IMR-90 (cell line): ENCODE measurements at regions not wholly inside any gene's neighbourhood (a gene's known extent, or its start where the extent isn't known, plus 50 kb on each side); places are given as distances from the start of the nearest gene placed in this dataset.

Source experiments
- ATAC-seq: fragments of 200-7000 bp; cut with Tn5 transposase; 2 replicates; pipeline ENCODE4 v1.9.1; 2020; ENCODE audit warnings: low read depth, mild to moderate bottlenecking, moderate library complexity
- BruUV-seq: library from RNA; stranded (reverse); fragments of 400-500 nt; replicated peaks from 2 replicates; lab custom pipeline; 2021; lab: Mats Ljungman, UMichigan
- CTCF ChIA-PET: fragments of 300-600 bp; formaldehyde crosslinking; extraction: SDS; loops from one replicate; lab custom pipeline; 2021; ENCODE audit warnings: antibody characterized with exemption; lab: Yijun Ruan, JAX
- POLR2A ChIA-PET: fragments of 300-600 bp; sonication (Branson Sonifier 250); formaldehyde crosslinking; loops from one replicate; lab custom pipeline; 2022; ENCODE audit warnings: antibody characterized with exemption; ENCODE audit not compliant: unreplicated experiment; lab: Charles Lee
- DNase-seq: peaks from one replicate; pipeline ENCODE4 v3.0.0; 2013
- H2AFZ ChIP-seq: replicated peaks from 2 replicates; pipeline ENCODE3; 2013; ENCODE audit warnings: low read length, mild to moderate bottlenecking; ENCODE audit not compliant: poor library complexity
- H2AK5ac ChIP-seq: 2 replicates; pipeline ENCODE4 v1.6.1; 2013; ENCODE audit warnings: low read depth, low read length, inconsistent platforms
- H2AK9ac ChIP-seq: replicated peaks from 2 replicates; pipeline ENCODE3; 2013; ENCODE audit warnings: mild to moderate bottlenecking, low read depth, low read length, moderate library complexity; ENCODE audit not compliant: poor library complexity
- H2BK120ac ChIP-seq: 2 replicates; pipeline ENCODE4 v1.6.1; 2013; ENCODE audit warnings: low read depth, low read length, inconsistent platforms
- H2BK15ac ChIP-seq: 3 replicates; pipeline ENCODE4 v1.6.1; 2013; ENCODE audit warnings: low read depth, low read length, inconsistent platforms
- H2BK20ac ChIP-seq: 2 replicates; pipeline ENCODE4 v1.6.1; 2013; ENCODE audit warnings: low read depth, mild to moderate bottlenecking, inconsistent platforms, low read length, moderate library complexity
- H2BK5ac ChIP-seq: 2 replicates; pipeline ENCODE4 v1.6.1; 2013; ENCODE audit warnings: mild to moderate bottlenecking, low read depth, low read length, inconsistent platforms; ENCODE audit not compliant: poor library complexity, severe bottlenecking
- H3K14ac ChIP-seq: replicated peaks from 2 replicates; pipeline ENCODE4 v1.6.1; 2013; ENCODE audit warnings: low read depth, low read length, inconsistent platforms
- H3K18ac ChIP-seq: 2 replicates; pipeline ENCODE4 v1.6.1; 2013; ENCODE audit warnings: low read depth, low read length, control low read depth
- H3K23ac ChIP-seq: 2 replicates; pipeline ENCODE4 v1.6.1; 2013; ENCODE audit warnings: low read depth, low read length, inconsistent platforms
- H3K27ac ChIP-seq: 2 replicates; pipeline ENCODE4 v1.5.1; 2013; ENCODE audit warnings: mild to moderate bottlenecking, control low read depth, low read length; ENCODE audit not compliant: insufficient read depth
- H3K27me3 ChIP-seq: 2 replicates; pipeline ENCODE4 v1.6.1; 2013; ENCODE audit warnings: low read length; ENCODE audit not compliant: control insufficient read depth, insufficient read depth
- H3K36me3 ChIP-seq: 2 replicates; pipeline ENCODE4 v1.6.1; 2013; ENCODE audit warnings: low read length, mixed read lengths; ENCODE audit not compliant: control insufficient read depth, insufficient read depth
- H3K4ac ChIP-seq: 2 replicates; pipeline ENCODE4 v1.6.1; 2013; ENCODE audit warnings: low read depth, low read length, inconsistent platforms
- H3K4me1 ChIP-seq: 2 replicates; pipeline ENCODE4 v1.6.1; 2013; ENCODE audit warnings: low read length, mixed read lengths; ENCODE audit not compliant: control insufficient read depth, insufficient read depth
- H3K4me2 ChIP-seq: 2 replicates; pipeline ENCODE4 v1.6.1; 2013; ENCODE audit warnings: low read depth, mild to moderate bottlenecking, control low read depth, low read length, moderate library complexity
- H3K4me3 ChIP-seq: 2 replicates; pipeline ENCODE4 v1.5.1; 2013; ENCODE audit warnings: low read depth, mild to moderate bottlenecking, control low read depth, low read length, moderate library complexity; ENCODE audit not compliant: insufficient read depth
- H3K56ac ChIP-seq: 2 replicates; pipeline ENCODE4 v1.6.1; 2013; ENCODE audit warnings: low read length, inconsistent platforms; ENCODE audit not compliant: insufficient read depth; ENCODE audit errors: extremely low read depth
- H3K79me1 ChIP-seq, 2 experiments: 2 replicates each; pipeline ENCODE4 v1.6.1; 2013; ENCODE audit warnings: low read length in 2 of 2, inconsistent platforms in 1 of 2, low read depth in 1 of 2
- H3K9ac ChIP-seq: 2 replicates; pipeline ENCODE4 v1.6.1; 2013; ENCODE audit warnings: low read depth, low read length, control low read depth
- H3K9me1 ChIP-seq: 2 replicates; pipeline ENCODE4 v1.6.1; 2013; ENCODE audit warnings: low read length, inconsistent platforms; ENCODE audit not compliant: insufficient read depth
- H3K9me3 ChIP-seq: 2 replicates; pipeline ENCODE4 v1.6.1; 2013; ENCODE audit warnings: low read length; ENCODE audit not compliant: control insufficient read depth, insufficient read depth
- H4K20me1 ChIP-seq: 2 replicates; pipeline ENCODE4 v1.6.1; 2013; ENCODE audit warnings: low read length, inconsistent platforms; ENCODE audit not compliant: insufficient read depth
- H4K5ac ChIP-seq: 2 replicates; pipeline ENCODE4 v1.6.1; 2013; ENCODE audit warnings: mild to moderate bottlenecking, low read depth, low read length, control low read depth
- H4K8ac ChIP-seq, 2 experiments: 2 replicates each; pipeline ENCODE4 v1.6.1; 2013; ENCODE audit warnings: low read depth in 2 of 2, low read length in 2 of 2, control low read depth in 1 of 2, inconsistent platforms in 1 of 2
- H4K91ac ChIP-seq: 2 replicates; pipeline ENCODE4 v1.6.1; 2013; ENCODE audit warnings: low read depth, low read length, inconsistent platforms; ENCODE audit not compliant: insufficient read depth
- RCOR1 ChIP-seq: IDR thresholded peaks from 2 replicates; pipeline ENCODE4 v1.6.1; 2012; ENCODE audit warnings: mild to moderate bottlenecking, low read length, improper control_type of control experiment; ENCODE audit not compliant: insufficient replicate concordance
- WGBS, 2 experiments: methylation state at CpG; one replicate each; pipeline versions ENCODE4 v1.1.5 to v1.1.7; 2013; ENCODE audit warnings: missing lambda C conversion rate in 2 of 2; ENCODE audit not compliant: insufficient read length in 1 of 2; ENCODE audit errors: extremely low coverage in 2 of 2; 5-methylcytosine and 5-hydroxymethylcytosine counted together
- dilution Hi-C: fragments of 300-500 bp; cut with HindIII; formaldehyde crosslinking; loops from one replicate; pipeline ENCODE4 v1.14.3; 2018; ENCODE audit warnings: low sequenced_read_pairs; ENCODE audit not compliant: unreplicated experiment
- in situ Hi-C: fragments of 300-500 bp; cut with MboI; formaldehyde crosslinking; loops from 3 replicates; pipeline ENCODE4 v1.14.3; 2019; ENCODE audit warnings: low sequenced_read_pairs, inconsistent platforms, mixed read lengths
- intact Hi-C: fragments of 100-400 bp; cut with micrococcal nuclease; formaldehyde crosslinking; loops from 2 replicates; pipeline ENCODE4 v1.10.0; 2022

DNA sequence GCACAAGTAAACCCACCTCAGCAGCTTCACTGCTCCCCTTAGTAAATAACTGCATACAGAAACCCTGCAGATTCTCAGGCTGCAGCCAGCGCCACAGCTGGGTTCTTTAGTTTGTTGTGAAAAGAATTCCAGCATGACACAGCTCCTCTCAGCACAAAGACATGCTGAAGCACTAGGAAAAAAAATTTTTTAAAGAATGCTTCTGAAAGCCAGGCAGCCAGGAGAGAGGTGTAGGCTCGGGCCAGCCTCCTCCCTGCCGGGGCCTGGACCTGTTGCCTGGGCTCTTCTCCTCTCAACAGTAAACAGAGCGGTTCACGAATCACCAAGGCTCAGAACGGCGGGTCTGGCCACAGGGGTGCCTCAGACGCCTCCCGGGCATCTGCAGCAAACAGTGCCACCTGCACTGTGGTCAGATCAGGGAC is 95.7 kb upstream of the POU3F3 start:
- H3K36me3 ChIP-seq, result no peaks in the 10 kb centered on the region
- no peaks in the 10 kb centered on the region for H3K9me1 ChIP-seq
- no peaks in the 10 kb centered on the region for H3K79me1 ChIP-seq
- H3K27me3 ChIP-seq, result no peaks in the 10 kb centered on the region
- no TSS peak for BruUV-seq
- H2AK5ac ChIP-seq, result no peak overlapping the region
- H3K27ac ChIP-seq, result no peak overlapping the region
- WGBS, 2 experiments, result no CpG with 5 or more reads among the region's 9 CpGs
- no peaks in the 10 kb centered on the region for H4K20me1 ChIP-seq
- H3K56ac ChIP-seq, result no peak overlapping the region
- ATAC-seq (no peak), DNase-seq (no peak)
- no peak overlapping the region for H3K4ac ChIP-seq
- H2BK120ac ChIP-seq, result no peak overlapping the region
- H3K9ac ChIP-seq, result no peak overlapping the region
- no peak overlapping the region for H2AK9ac ChIP-seq
- POLR2A ChIA-PET, result no interaction called here
- in situ Hi-C loops, result no loop called here
- no peak overlapping the region for H3K4me2 ChIP-seq
- H3K4me3 ChIP-seq, result no peak overlapping the region
- H4K8ac ChIP-seq, result no peak overlapping the region
- no peak overlapping the region for H3K14ac ChIP-seq
- H3K4me1 ChIP-seq, result no peaks in the 10 kb centered on the region
- H2BK20ac ChIP-seq, result no peak overlapping the region
- H2BK5ac ChIP-seq, result no peak overlapping the region
- CTCF ChIA-PET, result interaction anchor here (0.6 kb wide), 1 partner anchor 468 kb away, joined by 4 read pairs; no protein-coding TSS in a partner anchor
- no peak overlapping the region for H4K91ac ChIP-seq
- no peak overlapping the region for H3K23ac ChIP-seq
- H3K18ac ChIP-seq, result no peak overlapping the region
- TF ChIP-seq RCOR1, result no peak
- H4K5ac ChIP-seq, result no peak overlapping the region
- no peak overlapping the region for H2BK15ac ChIP-seq
- peaks cover 14% of the 10 kb centered on the region for H3K9me3 ChIP-seq
- no peak overlapping the region for H2AFZ ChIP-seq
- intact Hi-C loops, result no loop called here
- dilution Hi-C loops, result no loop called here
